HG02678 (cell line): ENCODE measurements at regions not wholly inside any gene's neighbourhood (a gene's known extent, or its start where the extent isn't known, plus 50 kb on each side); places are given as distances from the start of the nearest gene placed in this dataset.

ENCODE experiments used
- ATAC-seq: cut with Tn5 transposase; IDR thresholded peaks from one replicate; pipeline ENCODE4 v1.9.1; 2021; ENCODE audit warnings: mild to moderate bottlenecking, moderate library complexity; ENCODE audit not compliant: unreplicated experiment

DNA sequence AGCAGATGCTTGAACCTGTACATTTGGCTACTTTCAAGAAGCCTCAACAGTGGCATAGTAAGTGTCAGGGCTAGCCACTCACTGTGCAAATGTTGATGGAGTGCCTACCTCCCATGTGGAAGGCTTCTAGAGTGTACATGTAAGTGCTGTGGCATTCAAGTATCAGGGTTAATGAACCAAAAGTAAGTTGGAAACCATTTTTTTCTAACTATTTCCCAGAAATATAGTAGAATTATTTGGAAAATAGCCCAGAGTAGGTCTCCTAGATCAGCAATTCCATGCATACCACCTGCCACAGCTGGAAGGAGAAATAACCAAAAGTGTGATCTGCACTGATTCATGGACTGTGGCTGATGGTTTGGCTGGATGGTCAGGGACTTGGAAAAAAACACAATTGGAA lies 53.3 kb downstream of the FOXD1 start:
- ATAC-seq, result no peak

DNA sequence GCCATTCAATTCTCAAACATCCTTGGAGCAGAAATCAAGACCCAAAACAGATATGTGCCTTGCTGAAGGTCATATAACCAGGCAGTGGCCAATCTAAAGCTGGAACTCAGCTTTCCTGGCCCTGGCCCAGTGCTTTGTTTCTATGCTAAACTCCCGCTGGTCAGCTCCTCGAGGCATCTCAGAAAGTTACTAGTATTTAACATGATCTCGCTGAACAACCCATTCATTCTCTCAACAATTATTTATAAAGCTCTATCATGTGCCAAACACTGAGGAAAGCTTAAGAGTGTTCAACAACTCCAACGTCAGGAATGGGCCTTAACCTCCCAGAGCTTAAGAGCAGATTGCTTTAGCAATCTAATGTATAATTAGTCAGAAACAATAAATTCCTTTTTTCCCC lies 54.0 kb downstream of the FOXD1 start:
- ATAC-seq, result no peak

DNA sequence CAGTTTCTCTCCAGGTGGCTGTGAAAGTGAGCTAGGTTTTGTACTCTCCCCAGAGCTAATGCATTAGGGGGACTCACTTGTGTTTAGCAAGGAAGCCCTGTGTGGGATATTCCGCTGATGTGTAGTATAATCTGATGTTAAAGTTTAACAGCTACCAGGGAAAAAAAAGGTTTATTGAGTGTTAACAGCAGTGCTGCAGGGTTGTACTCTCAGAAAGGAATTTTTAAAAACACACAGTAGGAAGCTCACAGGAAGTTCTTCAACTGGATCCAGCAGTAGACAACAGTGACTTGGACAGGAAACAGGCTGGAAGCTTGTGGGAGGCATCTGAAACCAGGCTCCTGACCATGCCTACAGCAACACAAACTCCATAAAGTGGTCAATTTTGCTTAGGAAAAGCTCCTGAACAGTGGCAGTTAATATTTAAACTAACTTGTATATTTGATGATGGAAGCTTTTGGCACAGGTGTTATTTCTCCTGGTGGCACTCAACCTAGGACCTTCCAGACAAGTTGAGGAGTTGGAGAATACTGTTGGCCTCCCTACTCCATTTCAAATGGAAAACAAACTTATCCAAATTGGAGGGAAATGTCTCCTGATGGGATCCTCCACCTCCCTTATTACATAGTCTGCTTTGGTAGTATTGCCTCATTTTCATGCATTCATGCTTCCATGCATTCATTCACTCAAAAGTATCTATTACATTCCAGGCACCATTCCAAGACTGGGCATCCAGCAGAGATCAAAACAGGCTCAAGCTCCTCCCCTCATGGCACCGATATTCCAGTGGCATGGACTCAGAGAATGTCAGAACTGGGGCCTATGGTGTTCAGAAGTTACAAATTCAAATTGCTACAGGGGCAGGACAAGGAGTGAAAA lies 54.7 kb downstream of the FOXD1 start:
- no peak for ATAC-seq

DNA sequence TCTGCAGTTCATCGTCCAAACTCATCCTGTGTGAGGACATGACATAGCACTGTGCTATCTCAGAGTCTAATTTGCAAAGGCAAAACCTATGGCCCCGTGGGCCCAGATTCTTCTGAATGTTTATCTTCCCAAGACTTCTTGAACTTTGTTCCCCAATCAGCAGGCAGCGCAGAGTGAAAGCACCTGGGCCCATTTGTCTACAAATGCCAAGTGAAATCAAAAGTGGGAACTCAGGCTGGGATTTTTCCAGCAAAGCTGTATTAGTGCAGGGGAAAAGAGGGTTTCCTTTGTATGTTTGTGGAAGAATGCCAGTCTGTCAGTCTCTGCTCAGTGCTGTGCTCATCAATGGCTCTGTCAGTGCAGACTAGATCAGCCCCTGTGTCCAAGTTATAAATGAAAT lies 55.8 kb downstream of the FOXD1 start:
- no peak for ATAC-seq

DNA sequence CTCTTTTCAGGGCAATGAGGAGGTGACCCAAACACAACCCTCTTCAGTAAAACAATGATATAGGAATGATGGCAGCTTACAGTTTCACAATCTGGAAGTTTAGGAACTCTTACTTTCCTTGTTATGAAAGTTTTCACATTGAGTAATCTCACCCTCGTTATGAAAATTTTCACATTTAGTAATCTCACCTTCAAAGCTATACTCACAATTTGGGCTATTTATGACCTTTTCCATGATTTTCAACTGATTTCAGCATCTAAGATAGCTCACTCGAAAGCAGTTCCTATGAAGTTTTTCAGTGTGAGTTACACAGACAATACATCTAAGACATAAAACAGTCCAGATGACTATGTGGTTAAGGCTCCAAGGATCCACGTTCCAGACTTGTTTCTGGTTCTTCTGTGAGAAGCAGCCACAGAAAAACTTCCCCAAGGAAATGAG lies 57.1 kb downstream of the FOXD1 start:
- ATAC-seq, result no peak

DNA sequence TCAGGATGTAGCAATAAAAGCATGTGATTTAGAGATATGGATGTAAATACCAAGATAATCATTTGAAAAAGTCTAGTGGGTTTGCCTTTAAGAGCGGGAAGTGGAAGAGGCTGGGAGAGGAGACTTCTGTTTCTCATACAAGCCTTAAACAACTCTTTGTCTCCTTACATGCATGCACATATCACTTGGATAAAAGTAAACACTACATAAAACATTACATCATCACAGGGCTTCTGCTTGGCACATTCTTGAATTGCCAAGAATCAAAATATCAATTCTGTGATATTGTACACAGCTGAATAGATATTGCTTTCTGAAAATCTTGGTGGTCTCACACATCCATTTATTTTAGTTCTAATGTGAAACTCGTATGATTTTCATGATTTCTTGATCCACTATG lies 57.6 kb downstream of the FOXD1 start:
- no peak for ATAC-seq

DNA sequence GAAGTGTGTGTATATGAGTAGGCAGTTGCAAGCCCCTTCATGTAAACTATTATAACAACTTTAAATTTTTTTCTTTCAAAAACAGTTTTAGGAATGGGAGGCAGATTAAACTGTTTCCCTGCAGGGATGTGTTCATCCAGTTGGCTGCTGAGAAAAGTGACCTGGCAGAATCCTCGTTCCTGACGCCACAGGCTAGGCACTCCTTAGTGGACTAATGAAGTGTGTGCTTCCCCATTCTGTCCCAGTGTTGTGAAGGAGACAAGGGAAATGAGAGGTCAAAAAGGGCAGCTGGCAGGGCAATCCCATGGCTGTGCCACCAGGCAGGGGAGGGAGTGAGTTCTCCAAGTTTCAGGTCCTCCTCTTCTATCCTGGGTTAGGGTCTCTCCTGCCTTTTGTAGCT lies 59.8 kb downstream of the FOXD1 start:
- ATAC-seq, result no peak

DNA sequence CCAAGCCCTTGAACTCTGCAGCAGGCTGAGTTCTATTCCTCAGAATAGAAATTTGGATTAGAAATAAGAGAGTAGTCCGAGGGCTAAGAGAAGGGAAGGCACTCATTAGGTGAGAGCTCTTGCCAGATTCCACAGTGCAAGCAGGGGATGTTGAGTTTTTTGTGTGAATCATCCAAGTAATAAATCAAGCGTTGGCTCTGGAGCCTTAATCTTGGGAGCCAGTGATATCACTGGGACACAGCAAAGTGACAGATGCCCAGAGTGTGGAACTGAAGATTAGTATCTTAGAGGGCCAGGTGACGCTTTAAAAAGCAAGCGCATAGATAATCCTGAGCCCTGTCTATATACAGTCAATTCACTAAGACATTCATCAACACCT lies 60.3 kb downstream of the FOXD1 start:
- ATAC-seq, result no peak

DNA sequence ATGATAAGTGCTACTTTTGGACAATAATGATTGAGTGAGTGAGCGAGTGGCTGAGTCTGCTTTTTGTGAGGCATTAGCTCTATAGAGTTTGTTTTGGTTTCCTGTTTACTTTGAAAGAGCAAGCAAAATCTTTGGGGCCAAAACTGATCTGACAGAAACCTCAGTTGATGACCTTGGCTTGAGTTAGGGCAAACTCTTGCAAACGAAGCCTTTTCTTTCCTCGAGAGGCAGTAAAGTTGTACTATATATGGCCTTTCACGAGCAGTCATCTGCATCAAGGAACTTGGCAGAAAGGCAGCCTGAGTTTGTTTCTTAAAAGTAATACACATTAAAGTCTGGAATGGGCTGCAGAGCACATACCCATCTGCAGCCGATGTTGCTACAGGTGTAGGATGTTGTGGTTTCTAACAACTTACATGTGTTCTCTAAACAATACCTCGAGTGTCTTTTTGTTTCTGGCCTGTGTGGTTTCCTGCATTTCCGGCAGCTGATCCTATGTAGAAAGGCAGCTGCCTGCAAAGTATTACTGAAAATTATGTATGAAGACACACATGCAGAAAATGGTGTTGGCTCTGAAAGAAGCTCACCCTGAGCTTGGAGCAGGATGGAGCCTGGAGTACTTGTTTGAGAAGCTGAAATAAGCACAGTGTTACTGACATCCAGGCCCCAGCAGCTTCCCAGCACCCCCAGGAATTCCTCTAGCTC lies 60.8 kb downstream of the FOXD1 start:
- ATAC-seq, result peak; percentile 98

DNA sequence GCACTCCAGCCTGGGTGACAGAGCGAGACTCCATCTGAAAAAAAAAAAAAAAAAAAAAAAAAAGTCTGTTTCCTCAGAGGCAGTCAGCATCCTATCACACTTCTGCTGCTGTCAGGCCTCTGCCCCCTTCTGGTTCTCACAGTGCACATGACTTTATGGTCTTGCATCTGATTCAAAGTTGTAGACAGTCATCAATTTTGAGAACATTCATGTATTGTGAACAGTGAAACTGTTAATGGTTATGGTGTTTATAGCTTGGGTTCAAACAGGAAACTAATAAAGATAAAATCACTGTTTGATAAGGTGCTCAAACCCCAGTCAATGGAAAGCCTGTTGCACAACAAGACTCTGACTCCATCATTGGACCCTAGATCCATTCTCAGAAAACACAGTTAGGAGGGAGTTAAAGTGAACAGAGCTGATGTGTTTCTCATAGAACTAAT lies 61.4 kb downstream of the FOXD1 start:
- no peak for ATAC-seq

DNA sequence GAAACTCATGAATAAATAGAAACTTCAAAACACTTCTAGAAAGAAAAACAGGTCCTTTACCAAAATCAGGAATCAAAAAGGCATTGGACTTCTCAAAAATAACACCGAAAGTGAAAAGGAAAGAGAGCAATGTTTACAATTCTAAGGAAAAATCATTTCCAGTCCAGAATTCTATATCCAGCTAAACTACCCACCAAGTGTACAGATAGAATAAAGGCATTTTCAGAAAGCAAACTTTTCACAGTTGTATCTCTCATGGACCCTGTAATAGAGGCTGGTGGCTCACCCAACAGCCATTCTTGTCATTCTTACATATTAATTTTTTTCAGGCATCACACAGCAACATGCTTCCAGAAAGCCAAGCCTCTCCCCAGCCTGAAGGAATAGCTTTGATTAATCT lies 63.7 kb downstream of the FOXD1 start:
- ATAC-seq, result no peak

DNA sequence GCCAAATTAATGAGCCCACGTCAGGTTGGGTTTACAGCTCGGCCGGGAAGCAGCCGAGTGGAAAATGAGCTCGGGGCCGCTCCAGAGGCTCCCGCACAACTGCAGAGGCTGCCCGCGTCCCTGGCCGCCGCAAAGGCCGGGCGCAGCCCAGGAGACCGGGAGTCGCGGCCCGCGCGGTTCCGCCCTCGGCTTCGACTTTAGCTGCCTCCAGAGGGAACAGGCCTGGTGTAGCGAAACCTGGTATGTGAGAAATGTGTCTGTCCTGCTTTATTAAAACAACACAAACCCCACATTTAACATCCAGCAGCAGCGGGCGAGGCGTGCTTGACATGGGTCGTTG lies 66.2 kb downstream of the FOXD1 start:
- ATAC-seq, result no peak

DNA sequence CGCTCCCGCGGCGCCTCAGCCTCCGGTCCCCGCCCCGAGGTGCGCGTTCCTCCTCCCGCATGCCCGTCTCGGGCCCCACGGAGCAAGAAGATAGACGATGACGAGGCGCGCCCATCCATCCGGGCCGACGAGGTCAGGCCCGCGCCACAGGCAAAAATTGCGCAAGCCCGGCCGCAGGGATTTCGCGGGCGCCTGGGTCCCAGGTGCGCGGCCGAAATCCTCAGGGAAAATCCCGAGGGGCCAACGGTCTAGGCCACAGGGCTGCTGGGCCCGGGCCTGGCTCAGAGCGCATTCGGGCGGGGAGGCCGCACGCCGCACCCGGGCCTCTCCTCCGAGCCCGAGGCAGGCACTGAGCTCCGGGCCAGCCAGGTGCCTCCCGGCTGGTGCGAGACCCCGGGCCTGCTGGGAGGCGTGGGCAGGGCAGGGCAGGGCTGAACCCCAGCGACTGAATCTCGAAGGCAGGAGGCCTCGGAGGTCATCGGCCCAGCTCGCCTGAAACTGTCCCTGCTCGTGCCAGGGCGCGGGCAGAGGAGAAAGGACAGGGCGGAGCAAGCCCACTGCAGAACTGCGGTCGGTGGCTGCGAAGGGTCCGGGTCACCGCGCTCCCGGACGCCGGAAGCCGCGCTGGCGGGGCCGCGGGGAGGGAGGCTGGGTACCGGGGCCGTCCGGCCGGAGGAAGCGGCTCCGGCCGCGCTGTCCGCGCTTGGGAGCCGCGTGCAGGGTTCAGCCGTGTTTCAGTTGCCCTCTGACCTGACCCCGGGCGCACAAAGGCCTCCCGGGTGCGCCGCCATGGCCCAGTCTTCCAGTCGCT lies 66.8 kb downstream of the FOXD1 start:
- no peak for ATAC-seq

DNA sequence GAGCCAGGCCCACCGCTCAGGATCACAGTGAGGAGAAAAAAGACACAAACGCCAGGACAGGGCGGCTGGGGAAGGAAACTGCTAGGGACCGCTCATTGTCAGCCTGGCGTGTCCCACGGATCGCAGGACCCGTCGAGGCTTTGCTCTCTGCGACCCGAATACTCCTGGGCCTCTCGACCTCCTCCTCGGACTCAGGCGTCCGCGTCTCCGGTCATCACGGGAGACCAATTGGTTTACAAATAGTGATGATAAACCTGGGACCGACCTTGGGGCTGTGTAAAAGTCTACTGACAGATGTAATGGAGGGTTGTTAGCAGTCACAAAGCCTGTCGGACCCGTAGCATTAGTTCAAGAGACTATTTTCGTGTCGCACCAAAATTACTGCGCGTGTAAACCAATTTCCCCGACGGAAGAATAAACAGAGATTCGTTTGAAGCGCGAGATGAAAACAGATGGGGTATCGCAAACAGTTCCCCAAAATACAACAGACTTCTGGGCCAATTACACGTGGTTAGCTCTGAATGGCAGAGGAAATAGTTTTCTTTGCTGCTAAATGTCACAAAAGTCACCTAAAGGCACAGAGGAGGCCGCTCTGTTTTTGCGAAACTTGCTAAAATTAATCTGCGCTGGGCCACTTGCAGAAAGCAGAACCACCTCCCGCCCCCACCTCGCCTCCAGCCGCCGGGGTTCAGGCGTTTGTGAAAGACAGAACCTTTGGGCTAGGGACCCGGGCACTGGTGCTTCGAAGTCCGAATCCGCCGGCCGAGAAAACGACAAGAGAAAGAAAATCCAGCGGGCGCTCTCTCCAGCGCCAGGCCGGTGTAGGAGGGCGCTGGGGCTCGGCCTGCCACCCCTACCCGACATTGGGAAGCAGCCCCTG lies 67.6 kb downstream of the FOXD1 start:
- no peak for ATAC-seq

DNA sequence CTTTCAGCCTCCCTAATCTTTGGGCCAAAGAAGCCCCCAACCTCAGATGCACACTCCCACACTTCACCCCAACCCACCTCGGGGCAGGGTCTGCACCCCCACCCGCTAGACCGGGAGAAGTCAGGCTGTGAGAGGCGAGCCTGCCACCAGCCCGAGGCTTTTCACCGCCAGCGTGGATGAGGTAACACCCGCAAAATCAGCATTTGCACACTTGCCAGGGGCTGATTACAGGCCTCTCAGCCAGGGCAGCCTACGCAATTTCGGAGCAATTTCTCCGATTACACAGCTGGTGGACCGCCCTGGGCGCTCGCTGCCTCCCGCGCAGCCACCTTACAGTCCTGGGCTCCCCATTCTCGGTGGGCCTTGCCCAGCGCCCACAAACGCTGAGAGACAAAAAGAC lies 68.5 kb downstream of the FOXD1 start:
- no peak for ATAC-seq

DNA sequence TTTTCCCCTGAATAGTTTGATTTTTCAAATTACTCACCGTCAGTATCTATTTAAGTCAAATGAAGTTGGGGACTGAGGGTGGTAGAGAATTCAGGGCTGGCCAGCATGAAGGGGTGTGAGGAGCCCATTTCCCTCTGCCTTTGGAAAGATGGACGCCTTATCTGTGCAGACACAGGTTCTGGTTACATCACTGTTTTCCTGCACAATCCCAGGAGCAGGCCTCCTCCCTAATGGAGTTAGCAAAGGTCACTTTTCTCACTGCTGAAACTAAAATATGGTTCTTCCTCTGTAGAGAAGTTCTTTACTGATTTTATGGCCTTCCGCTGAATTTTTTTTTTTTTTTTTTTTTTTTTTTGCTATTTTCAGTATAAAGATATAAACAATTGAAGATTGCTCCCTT lies 69.1 kb downstream of the FOXD1 start:
- ATAC-seq, result no peak

DNA sequence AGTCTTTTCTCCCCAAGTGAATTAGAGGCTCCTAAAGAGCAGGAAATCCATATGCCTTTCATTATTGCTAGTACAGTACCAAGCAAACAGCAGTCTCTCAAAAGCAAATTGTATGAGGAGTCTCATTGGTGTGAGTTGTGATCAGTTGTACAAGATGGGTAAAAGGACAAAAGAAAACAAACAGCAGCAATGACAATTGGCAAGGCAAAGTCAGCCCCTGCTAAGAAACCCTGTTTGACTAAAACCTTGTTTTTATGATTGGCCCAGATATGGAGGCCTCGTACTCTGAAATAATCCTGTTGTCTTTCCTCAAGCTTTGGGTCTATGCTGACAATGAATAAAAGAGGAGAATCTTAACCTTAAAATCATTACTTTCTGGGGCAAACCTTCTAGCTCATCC lies 69.8 kb downstream of the FOXD1 start:
- ATAC-seq, result no peak

DNA sequence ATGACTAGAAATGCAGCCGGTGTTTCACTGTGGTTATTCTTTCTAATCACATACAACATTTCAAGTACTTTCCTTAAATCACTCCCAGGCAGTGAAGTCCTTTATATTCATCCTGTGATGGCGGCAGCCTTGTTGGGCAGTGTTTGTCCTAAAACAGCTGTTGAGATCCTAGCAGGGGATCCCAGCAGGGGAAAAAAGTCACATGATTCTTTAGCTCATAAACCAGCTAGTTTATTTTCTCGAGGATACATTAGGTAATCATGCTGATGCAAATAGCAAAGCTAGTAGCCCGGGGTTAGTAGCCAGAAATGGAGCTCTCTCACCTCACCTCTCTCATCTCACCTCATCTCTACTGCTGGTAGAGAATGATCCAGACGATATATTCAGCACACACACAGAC lies 70.5 kb downstream of the FOXD1 start:
- ATAC-seq, result no peak

DNA sequence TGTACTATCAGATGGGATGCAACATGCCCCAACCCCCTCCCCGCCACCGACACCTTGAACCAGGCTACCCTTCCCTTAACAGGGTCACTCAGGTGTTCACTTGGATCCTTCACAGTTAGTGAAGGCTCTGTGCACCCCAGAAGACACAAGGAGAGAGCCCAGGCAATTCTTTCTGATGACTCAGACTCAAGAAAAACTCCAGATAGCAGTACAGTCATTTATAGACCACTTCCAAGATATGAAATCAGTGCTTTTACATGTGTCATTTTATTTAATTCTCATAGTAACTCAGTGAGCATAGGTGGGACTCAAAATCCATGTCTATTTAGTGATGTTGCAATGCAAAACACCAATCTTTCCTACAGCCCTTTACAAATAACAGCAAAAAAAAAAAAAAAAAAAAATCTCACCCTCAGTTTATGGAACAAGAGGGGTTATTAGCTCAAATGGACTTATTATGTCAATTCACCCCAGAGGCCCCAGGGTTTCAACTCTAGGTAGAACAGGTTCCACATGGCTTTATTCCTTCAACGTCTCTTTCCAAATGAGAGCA lies 71.9 kb downstream of the FOXD1 start:
- no peak for ATAC-seq

DNA sequence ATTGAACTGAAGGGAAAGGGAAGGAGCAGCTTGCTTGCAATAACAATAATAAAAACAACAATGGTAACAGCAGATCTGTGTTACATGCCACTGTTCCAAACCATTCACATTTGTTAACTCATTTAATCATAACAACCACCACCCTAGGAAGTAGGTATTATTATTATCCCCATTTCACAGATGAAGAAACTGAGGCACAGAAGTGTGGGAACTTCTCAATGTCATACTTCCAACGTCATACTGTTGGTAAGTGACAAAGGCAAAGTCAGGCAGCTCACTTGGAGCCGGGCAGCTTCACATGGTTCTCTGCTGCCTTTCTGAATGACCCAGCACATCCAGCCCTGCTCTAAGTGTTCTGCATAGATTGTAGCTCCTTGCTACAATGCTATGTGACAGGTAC lies 72.6 kb downstream of the FOXD1 start:
- no peak for ATAC-seq

DNA sequence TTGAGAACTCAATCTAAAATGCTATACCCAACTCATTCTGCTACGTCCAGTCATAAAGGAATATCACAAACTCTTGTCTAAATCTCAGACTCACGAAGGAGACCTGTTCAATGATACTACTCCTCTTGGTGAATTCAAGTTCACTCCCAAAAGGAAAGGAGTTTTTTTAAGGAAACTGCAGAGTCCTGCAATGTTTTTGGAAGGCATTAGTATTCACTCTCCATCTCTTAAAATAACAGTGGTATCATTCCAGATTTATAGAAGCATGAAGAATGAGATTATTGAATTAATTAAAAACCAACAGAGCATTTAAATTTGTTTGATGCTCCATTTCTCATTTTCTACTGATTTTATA lies 73.4 kb downstream of the FOXD1 start:
- no peak for ATAC-seq
